ENCODE measurements at regions not wholly inside any gene's neighbourhood (a gene's known extent, or its start where the extent isn't known, plus 50 kb on each side); places are given as distances from the start of the nearest gene placed in this dataset.

DNA sequence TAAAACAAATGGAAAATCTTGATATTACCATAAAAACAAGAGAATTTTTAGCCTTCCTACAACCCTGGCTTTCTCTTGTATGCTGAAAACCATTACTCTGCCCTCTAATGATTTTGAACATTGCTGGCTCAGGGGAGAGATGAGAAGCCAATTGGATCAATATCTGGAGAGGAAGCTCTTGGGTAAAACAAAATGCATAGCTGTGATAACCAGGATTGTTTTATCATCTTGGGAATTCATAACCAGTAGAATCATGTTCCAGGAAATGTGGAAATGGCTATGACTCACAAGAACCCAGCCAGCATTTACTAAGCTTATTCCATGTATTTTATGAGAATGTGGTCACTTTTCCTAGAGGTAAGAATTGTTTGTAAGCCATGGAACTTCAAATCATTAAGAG is 51.1 kb upstream of the CTNND2 start:
- TF ChIP-seq ESRRG (CRISPR knock-in tag; IDR thresholded peaks at IDR 0.05) (no peak), GLIS3 (CRISPR knock-in tag; IDR thresholded peaks at IDR 0.05) (no peak), ISL1 (CRISPR knock-in tag; IDR thresholded peaks at IDR 0.05) (no peak), ZNF8 (CRISPR knock-in tag; IDR thresholded peaks at IDR 0.05) (no peak), BACH2 (CRISPR knock-in tag; IDR thresholded peaks at IDR 0.05; ENCODE audit: borderline replicate concordance) (no peak), ZC3H10 (CRISPR knock-in tag; IDR thresholded peaks at IDR 0.05) (no peak), RARB (CRISPR knock-in tag; IDR thresholded peaks at IDR 0.05) (no peak), TOX (CRISPR knock-in tag; IDR thresholded peaks at IDR 0.05; ENCODE audit: borderline replicate concordance) (no peak), ARNTL (CRISPR knock-in tag; IDR thresholded peaks at IDR 0.05; ENCODE audit: borderline replicate concordance, low read depth) (no peak), ZNF565 (CRISPR knock-in tag; conservative IDR thresholded peaks at IDR 0.05; ENCODE audit: low read depth) (no peak), ZFP3 (CRISPR knock-in tag; IDR thresholded peaks at IDR 0.05) (no peak), OSR1 (CRISPR knock-in tag; IDR thresholded peaks at IDR 0.05) (no peak), CSDC2 (CRISPR knock-in tag; IDR thresholded peaks at IDR 0.05) (no peak), CREB5 (CRISPR knock-in tag; IDR thresholded peaks at IDR 0.05; ENCODE audit: low read depth) (no peak), PPARA (CRISPR knock-in tag; IDR thresholded peaks at IDR 0.05; ENCODE audit: borderline replicate concordance) (no peak), SNAI2 (CRISPR knock-in tag; IDR thresholded peaks at IDR 0.05) (no peak), ZFP30 (CRISPR knock-in tag; IDR thresholded peaks at IDR 0.05) (no peak)
- TF ChIP-seq, protein P1, sequence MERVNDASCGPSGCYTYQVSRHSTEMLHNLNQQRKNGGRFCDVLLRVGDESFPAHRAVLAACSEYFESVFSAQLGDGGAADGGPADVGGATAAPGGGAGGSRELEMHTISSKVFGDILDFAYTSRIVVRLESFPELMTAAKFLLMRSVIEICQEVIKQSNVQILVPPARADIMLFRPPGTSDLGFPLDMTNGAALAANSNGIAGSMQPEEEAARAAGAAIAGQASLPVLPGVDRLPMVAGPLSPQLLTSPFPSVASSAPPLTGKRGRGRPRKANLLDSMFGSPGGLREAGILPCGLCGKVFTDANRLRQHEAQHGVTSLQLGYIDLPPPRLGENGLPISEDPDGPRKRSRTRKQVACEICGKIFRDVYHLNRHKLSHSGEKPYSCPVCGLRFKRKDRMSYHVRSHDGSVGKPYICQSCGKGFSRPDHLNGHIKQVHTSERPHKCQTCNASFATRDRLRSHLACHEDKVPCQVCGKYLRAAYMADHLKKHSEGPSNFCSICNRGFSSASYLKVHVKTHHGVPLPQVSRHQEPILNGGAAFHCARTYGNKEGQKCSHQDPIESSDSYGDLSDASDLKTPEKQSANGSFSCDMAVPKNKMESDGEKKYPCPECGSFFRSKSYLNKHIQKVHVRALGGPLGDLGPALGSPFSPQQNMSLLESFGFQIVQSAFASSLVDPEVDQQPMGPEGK (CRISPR knock-in tag; IDR thresholded peaks at IDR 0.05; ENCODE audit: borderline replicate concordance) = no peak
- no peak for ATAC-seq

Data from SK-N-SH treated with all-trans-retinoic acid at 6 μM for 48 hours (cell line).